Loucy (cell line): ENCODE measurements at regions not wholly inside any gene's neighbourhood (a gene's known extent, or its start where the extent isn't known, plus 50 kb on each side); places are given as distances from the start of the nearest gene placed in this dataset.

Source experiments
- H2AFZ ChIP-seq: fragments of 200-600 bp; sonication (generic); 2 replicates; pipeline ENCODE4 v1.6.0; 2016; ENCODE audit warnings: antibody characterized with exemption, mild to moderate bottlenecking, low read length, moderate library complexity
- H3F3A ChIP-seq: fragments of 200-600 bp; 2 replicates; pipeline ENCODE4 v1.6.0; 2016; ENCODE audit warnings: antibody characterized with exemption, low read depth, mild to moderate bottlenecking
- H3K27me3 ChIP-seq: fragments of 200-600 bp; sonication (generic); 2 replicates; pipeline ENCODE4 v1.6.1; 2014; ENCODE audit warnings: low read length, mild to moderate bottlenecking; ENCODE audit not compliant: insufficient read depth, poor library complexity, severe bottlenecking
- H3K36me3 ChIP-seq: fragments of 200-600 bp; sonication (generic); 2 replicates; pipeline ENCODE4 v1.6.1; 2016; ENCODE audit warnings: low read length; ENCODE audit not compliant: insufficient read depth
- H3K4me1 ChIP-seq: fragments of 200-600 bp; sonication (generic); 2 replicates; pipeline ENCODE4 v1.5.1; 2014; ENCODE audit warnings: low read length, mild to moderate bottlenecking; ENCODE audit not compliant: insufficient read depth, poor library complexity, severe bottlenecking
- H3K4me2 ChIP-seq: fragments of 200-600 bp; sonication (generic); 2 replicates; pipeline ENCODE4 v1.6.0; 2014; ENCODE audit warnings: antibody characterized with exemption, low read length, low read depth, mild to moderate bottlenecking; ENCODE audit not compliant: poor library complexity, severe bottlenecking
- H3K4me3 ChIP-seq: fragments of 200-600 bp; sonication (generic); 2 replicates; pipeline ENCODE4 v1.5.1; 2014; ENCODE audit warnings: low read length, mild to moderate bottlenecking, mixed read lengths; ENCODE audit not compliant: poor library complexity, severe bottlenecking
- H3K79me2 ChIP-seq: fragments of 200-600 bp; sonication (generic); 2 replicates; pipeline ENCODE4 v1.6.1; 2014; ENCODE audit warnings: low read length; ENCODE audit not compliant: insufficient read depth
- H3K9ac ChIP-seq: fragments of 200-600 bp; sonication (generic); 2 replicates; pipeline ENCODE4 v1.6.0; 2014; ENCODE audit warnings: mild to moderate bottlenecking, low read depth, low read length, moderate library complexity; ENCODE audit not compliant: poor library complexity, severe bottlenecking
- H3K9me2 ChIP-seq: fragments of 200-600 bp; sonication (generic); replicated peaks from 2 replicates; pipeline ENCODE4 v1.6.1; 2016; ENCODE audit warnings: low read depth, low read length, mixed read lengths
- H3K9me3 ChIP-seq: fragments of 200-600 bp; sonication (generic); 2 replicates; pipeline ENCODE4 v1.6.1; 2014; ENCODE audit warnings: mild to moderate bottlenecking, antibody characterized with exemption, low read length, low read depth; ENCODE audit not compliant: insufficient read depth
- H4K20me1 ChIP-seq: fragments of 200-600 bp; sonication (generic); 2 replicates; pipeline ENCODE4 v1.6.0; 2014; ENCODE audit warnings: antibody characterized with exemption, low read length, mild to moderate bottlenecking; ENCODE audit not compliant: insufficient read depth, poor library complexity, severe bottlenecking
- CTCF ChIP-seq: fragments of 200-600 bp; sonication (generic); conservative IDR thresholded peaks from 2 replicates; pipeline ENCODE4 v1.5.1; 2014; ENCODE audit warnings: mild to moderate bottlenecking, antibody characterized with exemption, low read length
- EZH2phosphoT487 ChIP-seq: fragments of 200-600 bp; IDR thresholded peaks from 2 replicates; pipeline ENCODE4 v1.6.1; 2018; ENCODE audit warnings: antibody characterized with exemption, mild to moderate bottlenecking, moderate library complexity, borderline replicate concordance

- Histone ChIP-seq H3K79me2 (no peaks in the 10 kb centered on the region), H4K20me1 (no peaks in the 10 kb centered on the region), H3K27me3 (no peaks in the 10 kb centered on the region), H3K4me3 (no peak overlapping the region), H3K9me2 (no peaks in the 10 kb centered on the region), H3K36me3 (no peaks in the 10 kb centered on the region), H3K9ac (no peak overlapping the region), H3K9me3 (no peaks in the 10 kb centered on the region), H2AFZ (no peak overlapping the region), H3K4me1 (no peaks in the 10 kb centered on the region), H3F3A (no peaks in the 10 kb centered on the region), H3K4me2 (no peak overlapping the region)
- TF ChIP-seq CTCF (no peak), EZH2phosphoT487 (no peak)
Observed at GRCh38 chr10:124219655-124220054, 126.3 kb upstream of the CHST15 start.

- no peaks in the 10 kb centered on the region for H3K4me1 ChIP-seq
- TF ChIP-seq CTCF (no peak), EZH2phosphoT487 (no peak)
- H2AFZ ChIP-seq: no peak overlapping the region
Observed at GRCh38 chr10:124219062-124219461, 125.7 kb upstream of the CHST15 start.

GRCh38 chr10:124217906-124218804 is 124.8 kb upstream of the CHST15 start:
- H3K79me2 ChIP-seq: no peaks in the 10 kb centered on the region
- H3K9me3 ChIP-seq: no peaks in the 10 kb centered on the region
- no peak overlapping the region for H3K4me3 ChIP-seq
- no peaks in the 10 kb centered on the region for H3K27me3 ChIP-seq
- no peaks in the 10 kb centered on the region for H3K4me1 ChIP-seq
- no peak overlapping the region for H3K9ac ChIP-seq
- H3F3A ChIP-seq: no peaks in the 10 kb centered on the region
- H4K20me1 ChIP-seq: no peaks in the 10 kb centered on the region
- TF ChIP-seq CTCF (no peak; the same call in 1 of the 2 replicates), EZH2phosphoT487 (no peak)
- no peaks in the 10 kb centered on the region for H3K9me2 ChIP-seq
- no peaks in the 10 kb centered on the region for H3K36me3 ChIP-seq
- no peak overlapping the region for H2AFZ ChIP-seq
- no peak overlapping the region for H3K4me2 ChIP-seq

More at GRCh38 chr10:124219062-124219461, 125.7 kb upstream of the CHST15 start:
- Histone ChIP-seq H3K9me3 (no peaks in the 10 kb centered on the region), H3F3A (no peaks in the 10 kb centered on the region), H4K20me1 (no peaks in the 10 kb centered on the region), H3K4me2 (no peak overlapping the region), H3K4me3 (no peak overlapping the region), H3K36me3 (no peaks in the 10 kb centered on the region), H3K79me2 (no peaks in the 10 kb centered on the region), H3K9ac (no peak overlapping the region), H3K9me2 (no peaks in the 10 kb centered on the region), H3K27me3 (no peaks in the 10 kb centered on the region)
